ENCODE measurements at regions not wholly inside any gene's neighbourhood (a gene's known extent, or its start where the extent isn't known, plus 50 kb on each side); places are given as distances from the start of the nearest gene placed in this dataset.
"Not testable (repeated sequence)": the region's sequence is repeated elsewhere in the genome, so short reads cannot be mapped to it uniquely, and the experiment has no call there.

DNA sequence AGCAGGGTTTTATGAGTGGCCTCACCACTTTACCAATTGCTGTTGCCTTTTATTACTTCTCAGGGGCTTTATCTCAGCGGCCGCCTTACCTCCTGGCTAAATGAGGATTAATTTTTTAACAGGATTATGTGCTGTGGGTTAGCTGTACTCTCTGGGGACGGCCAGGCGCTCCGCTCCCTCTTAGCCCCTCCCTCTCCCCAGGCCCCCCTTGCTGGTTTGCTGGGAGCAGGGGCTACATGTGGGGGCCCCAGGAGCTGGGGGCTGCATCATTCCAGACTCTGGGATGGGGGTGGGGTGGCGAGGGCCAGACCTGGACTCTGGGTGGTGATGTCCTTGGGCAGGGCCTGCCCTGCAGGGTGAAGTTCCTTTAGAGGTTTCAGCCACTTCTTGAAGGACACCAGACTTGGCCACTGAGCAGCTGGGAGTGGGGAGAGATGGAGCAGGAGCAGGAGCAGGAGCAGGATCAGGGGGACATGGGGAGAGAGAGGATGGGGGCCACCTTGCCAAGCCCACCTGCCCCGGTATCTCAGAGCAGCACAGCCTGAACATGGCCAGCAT, 196.1 kb downstream of the GOLGA6L6 start:
- peak; percentile 17 for DNase-seq (ENCODE audit: low spot score)

- DNase-seq (ENCODE audit: low spot score) = no peak
Measured at GRCh38 chr15:20344601-20345400, 196.8 kb downstream of the GOLGA6L6 start.

- not testable (repeated sequence) for DNase-seq (ENCODE audit: low spot score)
Measured at GRCh38 chr15:20343395-20344211, 198.0 kb downstream of the GOLGA6L6 start.

GRCh38 chr15:20342601-20343394, 198.8 kb downstream of the GOLGA6L6 start:
- DNase-seq (ENCODE audit: low spot score) = not testable (repeated sequence)

DNA sequence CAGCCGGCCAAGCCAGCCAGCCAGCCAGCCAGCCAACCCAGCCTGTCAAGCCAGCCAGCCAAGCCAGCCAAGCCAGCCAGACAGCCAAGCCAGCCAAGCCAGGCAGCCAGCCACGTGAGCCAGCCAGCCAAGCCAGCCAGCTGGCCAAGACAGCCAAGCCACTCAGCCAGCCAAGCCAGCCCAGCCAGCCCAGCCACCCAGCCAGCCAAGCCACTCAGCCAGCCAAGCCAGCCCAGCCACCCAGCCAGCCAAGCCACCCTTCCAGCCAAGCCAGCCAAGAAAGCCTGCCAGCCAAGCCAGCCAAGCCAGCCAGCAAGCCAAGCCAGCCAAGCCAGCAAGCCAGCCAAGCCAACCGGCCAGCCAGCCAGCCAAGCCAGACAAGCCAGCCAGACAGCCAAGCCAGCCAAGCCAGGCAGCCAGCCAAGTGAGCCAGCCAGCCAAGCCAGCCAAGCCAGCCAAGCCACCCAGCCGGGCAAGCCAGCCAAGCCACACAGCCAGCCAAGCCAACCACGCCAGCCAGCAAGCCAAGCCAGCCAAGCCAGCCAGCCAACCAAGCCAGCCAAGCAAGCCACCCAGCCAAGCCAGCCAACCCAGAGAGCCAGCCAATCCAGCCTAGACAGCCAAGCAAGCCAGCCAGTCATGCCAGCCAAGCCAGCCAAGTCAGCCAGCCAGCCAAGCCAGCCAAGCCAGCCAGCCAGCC, 199.5 kb downstream of the GOLGA6L6 start:
- no peak for DNase-seq (ENCODE audit: low spot score)

DNA sequence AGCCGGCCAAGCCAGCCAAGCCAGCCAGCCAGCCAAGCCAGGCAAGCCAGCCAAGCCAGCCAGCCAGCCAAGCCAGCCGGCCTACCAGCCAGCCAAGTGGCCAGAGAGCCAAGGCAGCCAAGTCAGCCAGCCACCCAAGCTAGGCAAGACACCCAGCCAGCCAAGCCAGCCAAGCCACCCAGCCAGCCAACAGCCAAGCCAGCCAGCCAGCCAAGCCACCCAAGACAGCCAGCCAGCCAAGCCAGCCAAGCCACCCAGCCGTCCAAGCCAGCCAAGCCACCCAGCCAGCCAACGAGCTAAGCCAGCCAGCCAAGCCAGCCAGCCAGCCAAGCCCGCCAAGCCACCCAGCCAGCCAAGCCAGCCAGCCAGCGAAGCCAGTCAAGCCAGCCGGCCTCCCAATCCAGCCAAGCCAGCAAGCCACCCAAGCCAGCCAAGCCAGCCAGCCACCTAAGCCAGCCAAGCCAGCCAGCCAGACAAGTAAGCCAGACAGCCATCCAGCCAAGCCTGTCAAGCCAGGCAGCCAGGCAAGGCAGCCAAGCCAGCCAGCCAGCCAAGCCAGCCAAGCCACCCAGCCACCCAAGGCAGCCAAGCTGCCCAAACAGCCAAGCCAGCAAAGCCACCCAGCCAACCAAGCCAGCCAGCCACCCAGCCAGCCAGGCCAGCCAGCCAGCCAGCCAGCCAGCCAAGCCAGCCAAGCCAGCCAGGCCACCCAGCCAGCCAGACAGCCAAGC, 200.5 kb downstream of the GOLGA6L6 start:
- peak; percentile 39 for DNase-seq (ENCODE audit: low spot score)

GRCh38 chr15:20340331-20340811, 201.2 kb downstream of the GOLGA6L6 start:
- no peak for DNase-seq (ENCODE audit: low spot score)

DNA sequence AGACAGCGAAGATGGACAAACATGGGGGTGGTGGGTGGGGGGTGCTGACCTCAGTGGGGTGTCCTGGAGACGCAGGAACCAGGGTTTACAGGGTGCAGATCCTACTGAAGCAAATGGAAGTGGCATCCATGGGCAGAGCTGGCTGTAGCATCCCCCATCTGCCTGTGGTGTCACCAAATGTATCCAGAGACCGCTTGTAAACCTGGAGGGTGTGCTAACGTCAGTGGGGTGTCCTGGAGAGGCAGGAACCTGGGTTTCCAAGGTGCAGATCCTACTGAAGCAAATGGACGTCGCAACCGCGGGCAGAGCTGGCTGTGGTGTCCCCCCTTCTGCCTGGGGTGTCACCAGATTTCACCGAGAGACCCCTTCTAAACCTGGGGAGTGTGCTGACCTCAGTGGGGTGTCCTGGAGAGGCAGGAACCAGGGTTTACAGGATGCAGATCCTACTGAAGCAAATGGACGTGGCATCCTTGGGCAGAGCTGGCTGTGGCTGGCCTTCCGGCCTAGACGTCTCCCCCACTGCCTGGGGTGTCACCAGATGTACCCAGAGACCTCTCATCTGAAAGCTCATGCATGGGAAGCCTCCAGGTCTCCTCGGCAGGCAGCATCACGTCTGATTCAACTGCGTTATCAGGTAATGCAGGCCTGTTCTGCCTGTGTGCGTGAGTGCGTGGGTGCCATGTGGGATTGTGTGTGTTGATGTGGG, 202.4 kb downstream of the GOLGA6L6 start:
- DNase-seq (ENCODE audit: low spot score) = not testable (repeated sequence)

DNA sequence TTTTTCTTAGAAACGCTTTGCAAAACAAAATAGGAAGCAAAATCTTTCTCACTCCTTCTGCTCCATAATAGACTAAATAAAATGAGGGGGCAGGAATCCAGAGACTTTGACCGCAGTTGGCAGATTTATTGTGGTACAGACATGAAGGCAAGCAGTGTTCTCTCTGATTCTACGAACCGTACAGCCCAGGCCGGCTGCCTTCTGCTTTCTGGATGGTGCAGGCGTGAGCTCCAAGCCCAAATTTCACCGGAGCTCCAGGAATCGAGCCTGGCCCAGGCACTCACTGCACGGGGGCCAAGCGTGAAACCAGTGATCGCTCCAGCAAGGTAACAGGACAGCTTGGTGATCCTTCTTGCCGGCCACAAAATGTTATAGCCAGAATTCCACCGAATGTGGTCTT, 202.9 kb downstream of the GOLGA6L6 start:
- not testable (repeated sequence) for DNase-seq (ENCODE audit: low spot score)

- not testable (repeated sequence) for DNase-seq (ENCODE audit: low spot score)
Measured at GRCh38 chr15:20337238-20337637, 204.4 kb downstream of the GOLGA6L6 start.

GRCh38 chr15:20334451-20334850, 207.1 kb downstream of the GOLGA6L6 start:
- not testable (repeated sequence) for DNase-seq (ENCODE audit: low spot score)

DNA sequence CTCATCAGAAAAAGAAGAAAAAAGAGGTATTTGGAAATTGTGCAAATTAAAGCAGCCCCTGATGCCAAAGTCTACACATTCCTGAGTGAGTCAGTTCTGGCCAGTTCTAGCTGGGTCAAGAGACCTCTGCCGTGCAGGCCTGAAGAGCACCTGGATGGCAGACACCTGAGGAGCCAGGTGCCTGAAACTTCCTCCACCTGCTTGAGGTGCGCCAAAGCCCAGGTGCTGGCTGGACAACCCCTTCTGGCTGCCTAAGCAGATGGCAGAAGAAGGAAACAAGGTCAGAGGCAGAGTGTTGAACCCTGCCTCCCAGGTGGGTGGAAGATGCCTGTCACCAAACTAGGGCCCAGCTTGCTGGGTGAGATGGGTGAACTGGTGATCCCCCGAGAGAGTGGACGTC, 215.8 kb downstream of the GOLGA6L6 start:
- not testable (repeated sequence) for DNase-seq (ENCODE audit: low spot score)

DNA sequence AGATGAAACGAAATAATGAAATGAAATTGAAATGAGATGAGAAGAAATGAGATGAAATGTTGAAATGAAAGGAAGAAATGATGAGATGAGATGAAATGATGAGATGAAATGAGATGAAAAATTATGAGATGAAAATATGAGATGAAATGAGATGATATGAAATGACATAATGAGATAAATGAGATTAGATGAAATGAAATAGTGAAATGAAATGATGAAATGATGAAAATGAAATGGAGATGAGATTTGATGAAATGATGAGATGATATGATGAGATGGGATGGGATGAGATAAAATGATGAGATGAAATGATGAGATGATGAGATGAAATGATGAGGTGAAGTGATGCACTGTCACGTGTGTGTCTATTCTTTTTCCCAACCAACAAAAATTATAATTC, 224.5 kb downstream of the GOLGA6L6 start:
- DNase-seq (ENCODE audit: low spot score) = not testable (repeated sequence)

GRCh38 chr15:20311014-20311680, 230.5 kb downstream of the GOLGA6L6 start:
- DNase-seq (ENCODE audit: low spot score) = not testable (repeated sequence)

DNA sequence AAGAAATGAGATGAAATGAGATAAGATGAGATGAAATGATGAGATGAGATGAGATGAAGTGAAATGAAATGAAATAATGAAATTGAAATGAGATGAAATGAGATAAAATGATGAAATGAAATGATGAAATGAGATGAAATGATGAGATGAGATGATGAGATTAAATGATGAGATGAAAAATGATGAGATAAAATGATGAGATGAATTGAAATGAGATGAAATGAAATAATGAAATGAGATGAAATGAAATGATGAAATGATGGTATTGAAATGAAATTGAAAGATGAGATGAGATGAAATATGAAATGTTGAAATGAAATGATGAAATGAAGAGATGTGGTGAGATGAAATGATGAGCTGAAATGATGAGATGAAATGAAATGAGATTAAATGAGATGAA, 231.0 kb downstream of the GOLGA6L6 start:
- DNase-seq (ENCODE audit: low spot score) = no peak

DNA sequence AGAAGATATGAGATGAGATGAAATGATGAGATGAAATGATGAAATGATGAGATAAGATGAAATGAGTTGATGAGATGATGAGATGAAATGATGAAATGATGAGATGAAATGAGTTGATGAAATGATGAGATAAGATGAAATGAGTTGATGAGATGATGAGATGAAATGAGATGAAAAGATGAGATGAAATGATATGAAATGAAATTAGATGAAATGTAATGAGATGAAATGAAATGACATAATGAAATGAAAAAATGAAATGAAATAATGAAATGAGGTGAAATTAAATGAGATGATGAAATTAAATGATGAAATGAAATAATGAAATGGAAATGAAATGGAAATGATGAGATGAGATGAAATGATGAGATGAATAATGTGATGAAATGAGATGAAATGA, 231.6 kb downstream of the GOLGA6L6 start:
- not testable (repeated sequence) for DNase-seq (ENCODE audit: low spot score)

DNA sequence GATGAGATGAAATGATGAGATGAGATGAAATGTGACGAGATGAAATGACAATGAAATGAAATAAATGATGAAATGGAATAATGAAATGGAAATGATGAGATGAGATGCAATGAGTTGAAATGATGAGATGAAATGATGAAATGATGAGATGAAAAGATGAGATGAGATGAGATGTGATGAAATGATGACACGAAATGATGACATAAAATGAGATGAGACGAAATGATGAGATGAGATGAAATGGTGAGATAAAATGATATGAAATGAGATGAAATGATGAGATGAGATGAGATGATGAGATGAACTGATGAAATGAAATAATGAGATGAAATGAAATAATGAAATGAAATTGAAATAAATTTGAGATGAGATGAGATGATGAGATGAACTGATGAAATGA, 232.2 kb downstream of the GOLGA6L6 start:
- DNase-seq (ENCODE audit: low spot score) = not testable (repeated sequence)

- DNase-seq (ENCODE audit: low spot score) = not testable (repeated sequence)
Measured at GRCh38 chr15:20308027-20308690, 233.4 kb downstream of the GOLGA6L6 start.

- not testable (repeated sequence) for DNase-seq (ENCODE audit: low spot score)
Measured at GRCh38 chr15:20307137-20307536, 234.5 kb downstream of the GOLGA6L6 start.
